ENCODE measurements at regions not wholly inside any gene's neighbourhood (a gene's known extent, or its start where the extent isn't known, plus 50 kb on each side); places are given as distances from the start of the nearest gene placed in this dataset.

- DNase-seq: no peak
Observed at GRCh38 chr12:123040106-123040505, 59.6 kb downstream of the ARL6IP4 start.

- DNase-seq: no peak
Observed at GRCh38 chr12:123038966-123039365, 58.5 kb downstream of the ARL6IP4 start.

DNA sequence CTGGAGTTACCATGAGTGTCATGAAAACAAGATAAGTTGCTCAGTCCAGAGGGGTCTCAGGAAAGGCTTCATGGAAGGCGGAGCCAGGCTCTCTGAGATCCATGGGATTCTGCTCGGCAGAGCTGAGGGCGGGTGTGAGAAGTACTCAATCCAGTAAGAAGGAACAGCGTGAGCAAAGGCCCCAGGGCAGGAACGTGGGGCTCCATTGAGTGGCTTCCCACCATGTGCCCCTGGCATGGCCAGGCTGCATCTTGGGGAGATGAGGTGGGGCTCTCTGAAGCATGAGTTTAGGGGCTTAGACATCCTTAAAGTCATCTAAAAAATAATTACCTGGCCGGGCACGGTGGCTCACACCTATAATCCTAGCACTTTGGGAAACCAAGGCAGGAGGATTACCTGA lies 58.0 kb downstream of the ARL6IP4 start:
- DNase-seq: no peak

GRCh38 chr12:123037791-123038190 lies 57.3 kb downstream of the ARL6IP4 start:
- DNase-seq: peak; percentile 57

- DNase-seq: no peak
Observed at GRCh38 chr12:123036466-123037285, 56.2 kb downstream of the ARL6IP4 start.

- DNase-seq: no peak
Observed at GRCh38 chr12:123035841-123036240, 55.4 kb downstream of the ARL6IP4 start.

DNA sequence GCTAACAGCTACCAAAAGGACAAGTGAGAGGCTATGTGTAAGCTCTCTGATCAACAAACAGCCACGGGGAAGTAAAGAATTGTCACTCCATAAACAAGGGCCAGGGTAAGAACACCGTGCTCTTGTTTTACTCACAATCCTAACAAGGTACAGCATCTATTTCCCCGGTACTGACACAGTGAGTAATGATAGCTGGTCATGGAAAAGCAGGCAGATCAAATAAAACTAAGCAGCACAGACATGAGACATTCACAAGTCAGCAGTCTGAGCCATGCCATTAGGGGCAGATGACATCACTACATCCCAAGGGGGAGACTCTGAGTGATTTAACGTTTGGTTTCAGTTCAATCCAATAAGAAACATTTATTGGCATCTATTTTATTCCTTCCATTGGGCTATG lies 54.4 kb downstream of the ARL6IP4 start:
- no peak for DNase-seq

GRCh38 chr12:123034022-123034541 lies 53.6 kb downstream of the ARL6IP4 start:
- DNase-seq: no peak

DNA sequence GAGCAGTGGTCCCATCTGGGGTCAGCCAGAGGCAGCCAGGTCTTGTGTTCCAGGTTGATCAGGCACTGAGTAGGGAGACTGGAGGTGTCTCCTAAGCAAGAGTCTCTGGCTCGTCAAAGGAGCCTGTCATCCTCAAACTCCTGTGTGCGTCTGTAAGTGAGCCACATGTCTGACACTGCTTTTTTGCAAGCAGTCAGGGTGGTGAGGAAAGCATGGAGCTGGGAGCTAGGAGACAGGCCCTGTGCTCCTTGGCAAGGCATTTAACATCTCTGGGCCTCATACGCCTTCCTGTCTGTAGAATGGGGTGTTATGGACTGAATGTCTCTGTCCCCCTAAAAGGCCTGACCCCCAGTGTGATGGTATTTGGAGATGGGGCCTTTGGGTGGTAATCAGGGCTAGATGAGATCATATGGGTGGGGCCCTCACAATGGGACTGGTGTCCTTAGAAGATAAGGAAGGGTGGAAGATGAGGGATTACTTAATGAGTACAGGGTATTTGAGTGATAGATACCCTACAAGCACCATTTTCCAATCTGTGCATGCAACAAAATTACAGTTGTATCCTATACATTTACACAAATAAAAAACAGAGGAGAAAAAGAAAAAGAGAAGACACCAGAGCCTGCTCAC lies 53.0 kb downstream of the ARL6IP4 start:
- DNase-seq: no peak

GRCh38 chr12:123032736-123033391 lies 52.4 kb downstream of the ARL6IP4 start:
- no peak for DNase-seq
